ENCODE measurements at regions not wholly inside any gene's neighbourhood (a gene's known extent, or its start where the extent isn't known, plus 50 kb on each side); places are given as distances from the start of the nearest gene placed in this dataset.

DNA sequence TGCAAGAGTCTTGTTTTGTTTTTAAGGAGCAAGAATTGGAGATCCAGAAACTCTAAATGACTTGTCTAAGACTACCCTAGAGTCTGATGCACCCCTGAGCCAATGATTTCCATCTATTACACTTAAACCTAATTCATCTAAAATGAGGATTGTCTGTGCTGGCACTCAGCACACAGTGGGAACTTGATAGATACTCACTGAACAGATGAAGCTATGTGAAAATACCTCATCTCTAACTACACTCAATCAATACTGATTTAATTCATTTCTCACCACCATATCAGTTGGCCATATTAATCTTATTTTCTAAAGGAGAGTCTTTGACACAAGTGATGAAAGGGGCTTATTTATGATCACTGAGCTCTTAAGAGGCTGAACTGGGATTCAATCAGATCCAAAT is 262.1 kb downstream of the HS3ST1 start:
- Histone ChIP-seq H3K27me3 (no peaks in the 10 kb centered on the region), H3K4me3 (no peak overlapping the region), H3K27ac (no peak overlapping the region), H3K4me1 (no peaks in the 10 kb centered on the region), H3K9me3 (no peaks in the 10 kb centered on the region), H3K36me3 (no peaks in the 10 kb centered on the region)
- DNase-seq = no peak
- TF ChIP-seq, protein P1, sequence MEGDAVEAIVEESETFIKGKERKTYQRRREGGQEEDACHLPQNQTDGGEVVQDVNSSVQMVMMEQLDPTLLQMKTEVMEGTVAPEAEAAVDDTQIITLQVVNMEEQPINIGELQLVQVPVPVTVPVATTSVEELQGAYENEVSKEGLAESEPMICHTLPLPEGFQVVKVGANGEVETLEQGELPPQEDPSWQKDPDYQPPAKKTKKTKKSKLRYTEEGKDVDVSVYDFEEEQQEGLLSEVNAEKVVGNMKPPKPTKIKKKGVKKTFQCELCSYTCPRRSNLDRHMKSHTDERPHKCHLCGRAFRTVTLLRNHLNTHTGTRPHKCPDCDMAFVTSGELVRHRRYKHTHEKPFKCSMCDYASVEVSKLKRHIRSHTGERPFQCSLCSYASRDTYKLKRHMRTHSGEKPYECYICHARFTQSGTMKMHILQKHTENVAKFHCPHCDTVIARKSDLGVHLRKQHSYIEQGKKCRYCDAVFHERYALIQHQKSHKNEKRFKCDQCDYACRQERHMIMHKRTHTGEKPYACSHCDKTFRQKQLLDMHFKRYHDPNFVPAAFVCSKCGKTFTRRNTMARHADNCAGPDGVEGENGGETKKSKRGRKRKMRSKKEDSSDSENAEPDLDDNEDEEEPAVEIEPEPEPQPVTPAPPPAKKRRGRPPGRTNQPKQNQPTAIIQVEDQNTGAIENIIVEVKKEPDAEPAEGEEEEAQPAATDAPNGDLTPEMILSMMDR (IDR thresholded peaks at IDR 0.05) = no peak
- no peak for TF ChIP-seq POLR2A (IDR thresholded peaks at IDR 0.05)

DNA sequence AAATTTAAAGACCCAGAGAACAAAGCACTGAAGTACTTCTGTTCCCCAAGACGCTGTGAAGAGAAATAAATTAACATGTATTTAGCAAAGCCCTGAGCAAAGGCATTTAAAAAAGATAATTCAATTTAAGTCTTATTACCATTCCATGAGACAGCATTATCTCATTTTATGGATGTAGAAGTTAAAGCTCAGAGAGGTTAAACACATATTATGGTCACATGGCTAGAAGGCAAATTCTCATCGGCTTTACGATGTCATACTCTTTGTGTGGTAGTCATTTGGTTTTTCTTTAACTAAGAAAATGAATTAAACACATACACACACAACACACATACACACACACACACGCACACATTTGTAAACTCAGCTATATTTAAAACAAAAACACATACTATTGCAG is 262.7 kb downstream of the HS3ST1 start:
- H3K4me3 ChIP-seq = no peak overlapping the region
- H3K9me3 ChIP-seq = no peaks in the 10 kb centered on the region
- H3K27me3 ChIP-seq = no peaks in the 10 kb centered on the region
- no peaks in the 10 kb centered on the region for H3K36me3 ChIP-seq
- H3K27ac ChIP-seq = no peak overlapping the region
- no peaks in the 10 kb centered on the region for H3K4me1 ChIP-seq
- TF ChIP-seq, protein P1 (IDR thresholded peaks at IDR 0.05) = no peak
- no peak for TF ChIP-seq POLR2A (IDR thresholded peaks at IDR 0.05)
- no peak for DNase-seq

DNA sequence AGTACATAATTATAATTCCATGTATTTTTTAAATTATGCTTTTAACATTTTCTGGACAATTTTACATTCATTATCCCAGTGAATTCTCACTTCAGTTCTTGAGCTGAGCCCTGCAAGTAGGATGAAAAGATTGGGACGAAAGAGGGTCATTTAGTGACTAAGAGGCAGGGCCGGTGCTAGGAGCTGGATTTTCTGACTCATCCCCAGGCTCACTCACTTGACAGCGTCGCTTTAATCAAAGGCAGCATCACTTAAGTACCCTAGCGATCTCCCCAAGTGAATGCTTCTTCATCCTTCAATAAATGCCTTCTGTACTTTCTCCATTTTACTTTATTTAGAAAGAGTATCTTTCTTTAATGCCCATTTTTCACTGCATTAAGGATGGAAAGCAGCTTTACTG is 263.6 kb downstream of the HS3ST1 start:
- Histone ChIP-seq H3K27ac (no peak overlapping the region), H3K4me1 (no peaks in the 10 kb centered on the region), H3K36me3 (no peaks in the 10 kb centered on the region), H3K9me3 (no peaks in the 10 kb centered on the region), H3K27me3 (no peaks in the 10 kb centered on the region), H3K4me3 (no peak overlapping the region)
- no peak for TF ChIP-seq POLR2A (IDR thresholded peaks at IDR 0.05)
- TF ChIP-seq, protein P1 (IDR thresholded peaks at IDR 0.05) = no peak
- no peak for DNase-seq

DNA sequence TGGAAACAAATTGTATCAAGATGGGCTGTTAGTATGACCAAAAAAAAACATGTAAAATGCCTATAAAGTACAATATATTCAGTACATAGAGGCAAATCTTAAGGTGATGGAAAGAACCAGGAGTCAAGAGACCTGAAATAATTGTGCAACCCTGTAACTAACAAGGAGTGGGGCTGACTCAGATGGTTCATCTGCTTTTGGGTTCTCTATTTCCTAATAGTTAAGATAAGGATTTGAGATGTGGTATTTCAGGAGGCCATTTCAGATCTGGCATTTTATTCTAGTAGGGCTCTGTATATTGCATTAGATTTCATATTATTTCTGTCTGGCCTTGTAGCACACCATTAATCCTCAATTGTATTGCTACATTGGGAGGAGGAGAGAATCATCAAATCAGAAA is 268.4 kb downstream of the HS3ST1 start:
- no peak overlapping the region for H3K27ac ChIP-seq
- H3K4me3 ChIP-seq = no peak overlapping the region
- no peak for DNase-seq
- no peaks in the 10 kb centered on the region for H3K9me3 ChIP-seq
- H3K4me1 ChIP-seq = no peaks in the 10 kb centered on the region
- TF ChIP-seq POLR2A (IDR thresholded peaks at IDR 0.05) = no peak
- TF ChIP-seq, protein P1 (IDR thresholded peaks at IDR 0.05) = no peak
- no peaks in the 10 kb centered on the region for H3K27me3 ChIP-seq
- no peaks in the 10 kb centered on the region for H3K36me3 ChIP-seq

DNA sequence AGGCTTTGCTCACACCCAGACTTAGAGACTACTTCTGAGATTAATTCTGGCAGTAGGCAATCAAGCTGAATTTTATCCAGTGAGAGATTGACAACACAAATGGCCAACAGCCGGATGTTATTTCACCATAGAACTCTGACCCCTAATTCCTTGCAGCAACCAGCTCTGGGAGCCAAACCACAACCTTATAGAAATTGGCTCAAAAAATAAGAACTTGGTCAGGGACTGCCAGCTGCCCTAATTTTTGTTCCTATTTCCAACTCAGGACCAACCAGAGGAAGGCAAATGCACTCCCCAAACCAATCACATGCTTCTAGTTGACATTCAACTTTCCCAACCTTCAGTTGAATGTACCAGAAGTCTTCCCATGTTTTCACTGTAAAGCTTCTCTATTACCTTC is 269.7 kb downstream of the HS3ST1 start:
- TF ChIP-seq, protein P1 (IDR thresholded peaks at IDR 0.05) = no peak
- no peak for TF ChIP-seq POLR2A (IDR thresholded peaks at IDR 0.05)
- no peak for DNase-seq

DNA sequence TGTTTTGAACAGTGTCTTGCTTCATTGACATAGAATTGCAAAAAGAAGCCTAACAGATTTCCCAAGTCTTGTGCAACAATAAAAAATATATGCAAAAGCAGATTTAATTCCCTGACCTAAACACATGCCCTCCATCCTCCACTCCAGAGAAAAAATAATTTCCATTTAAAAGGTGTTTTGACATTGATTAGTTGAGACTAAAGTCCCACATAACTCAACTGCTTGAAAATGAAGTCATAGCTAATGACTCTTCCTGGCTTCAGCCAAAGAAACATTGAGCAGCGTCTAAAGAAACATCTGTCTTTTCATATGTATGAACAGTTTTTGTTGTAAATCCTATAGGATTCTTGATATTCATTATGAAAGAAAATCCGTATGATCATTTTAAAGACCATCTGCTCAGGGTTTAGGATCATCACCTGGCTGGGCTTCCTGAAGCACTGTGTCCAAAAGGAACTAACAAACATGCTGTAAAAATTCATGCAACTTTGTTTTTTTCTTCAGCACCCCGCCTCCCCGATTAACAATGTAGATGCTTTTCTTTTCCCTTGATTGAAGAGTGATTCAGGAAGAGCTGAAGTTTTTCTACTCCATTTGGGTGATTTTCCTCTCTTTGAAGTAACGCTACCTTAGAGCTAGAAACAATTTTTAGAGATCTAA is 273.4 kb downstream of the HS3ST1 start:
- no peaks in the 10 kb centered on the region for H3K4me1 ChIP-seq
- no peak for DNase-seq
- no peaks in the 10 kb centered on the region for H3K36me3 ChIP-seq
- H3K27ac ChIP-seq = no peak overlapping the region
- no peaks in the 10 kb centered on the region for H3K27me3 ChIP-seq
- TF ChIP-seq, protein P1 (IDR thresholded peaks at IDR 0.05) = no peak
- TF ChIP-seq POLR2A (IDR thresholded peaks at IDR 0.05) = no peak
- H3K9me3 ChIP-seq = no peaks in the 10 kb centered on the region
- H3K4me3 ChIP-seq = no peak overlapping the region

More for the DNA sequence above, 269.7 kb downstream of the HS3ST1 start:
- Histone ChIP-seq H3K27me3 (no peaks in the 10 kb centered on the region), H3K27ac (no peak overlapping the region), H3K36me3 (no peaks in the 10 kb centered on the region), H3K4me3 (no peak overlapping the region), H3K9me3 (no peaks in the 10 kb centered on the region), H3K4me1 (no peaks in the 10 kb centered on the region)
